HG03571 (cell line): ENCODE measurements at regions not wholly inside any gene's neighbourhood (a gene's known extent, or its start where the extent isn't known, plus 50 kb on each side); places are given as distances from the start of the nearest gene placed in this dataset.

Experiments
- ATAC-seq: cut with Tn5 transposase; IDR thresholded peaks from one replicate; pipeline ENCODE4 v1.9.1; 2021; ENCODE audit not compliant: unreplicated experiment

- ATAC-seq: no peak
Observed at GRCh38 chr21:25384782-25385181, 222.5 kb downstream of the MRPL39 start.

GRCh38 chr21:25383545-25383944 is 223.7 kb downstream of the MRPL39 start:
- no peak for ATAC-seq

GRCh38 chr21:25381936-25382452 is 225.3 kb downstream of the MRPL39 start:
- no peak for ATAC-seq

GRCh38 chr21:25375675-25376074 is 231.6 kb downstream of the MRPL39 start:
- ATAC-seq: no peak

GRCh38 chr21:25373126-25374082 is 233.9 kb downstream of the MRPL39 start:
- ATAC-seq: no peak

- ATAC-seq: no peak
Observed at GRCh38 chr21:25371841-25372425, 235.3 kb downstream of the MRPL39 start.

- no peak for ATAC-seq
Observed at GRCh38 chr21:25370311-25370744, 237.0 kb downstream of the MRPL39 start.

- ATAC-seq: no peak
Observed at GRCh38 chr21:25369524-25370300, 237.6 kb downstream of the MRPL39 start.

GRCh38 chr21:25368531-25368930 is 238.8 kb downstream of the MRPL39 start:
- ATAC-seq: no peak

GRCh38 chr21:25366116-25366515 is 241.2 kb downstream of the MRPL39 start:
- ATAC-seq: no peak

GRCh38 chr21:25362375-25363267 is 244.7 kb downstream of the MRPL39 start:
- ATAC-seq: no peak

- no peak for ATAC-seq
Observed at GRCh38 chr21:25361765-25362164, 245.5 kb downstream of the MRPL39 start.

- ATAC-seq: no peak
Observed at GRCh38 chr21:25361097-25361496, 246.2 kb downstream of the MRPL39 start.

- no peak for ATAC-seq
Observed at GRCh38 chr21:25360593-25360992, 246.7 kb downstream of the MRPL39 start.

GRCh38 chr21:25359724-25360123 is 247.6 kb downstream of the MRPL39 start:
- no peak for ATAC-seq

GRCh38 chr21:25350056-25350455 is 257.2 kb downstream of the MRPL39 start:
- ATAC-seq: no peak

GRCh38 chr21:25343774-25344545 is 263.3 kb downstream of the MRPL39 start:
- no peak for ATAC-seq

GRCh38 chr21:25342816-25343215 is 264.5 kb downstream of the MRPL39 start:
- ATAC-seq: no peak

GRCh38 chr21:25341981-25342380 is 265.3 kb downstream of the MRPL39 start:
- no peak for ATAC-seq

GRCh38 chr21:25338415-25338814 is 268.9 kb downstream of the MRPL39 start:
- no peak for ATAC-seq
